ENCODE measurements at regions not wholly inside any gene's neighbourhood (a gene's known extent, or its start where the extent isn't known, plus 50 kb on each side); places are given as distances from the start of the nearest gene placed in this dataset.

DNA sequence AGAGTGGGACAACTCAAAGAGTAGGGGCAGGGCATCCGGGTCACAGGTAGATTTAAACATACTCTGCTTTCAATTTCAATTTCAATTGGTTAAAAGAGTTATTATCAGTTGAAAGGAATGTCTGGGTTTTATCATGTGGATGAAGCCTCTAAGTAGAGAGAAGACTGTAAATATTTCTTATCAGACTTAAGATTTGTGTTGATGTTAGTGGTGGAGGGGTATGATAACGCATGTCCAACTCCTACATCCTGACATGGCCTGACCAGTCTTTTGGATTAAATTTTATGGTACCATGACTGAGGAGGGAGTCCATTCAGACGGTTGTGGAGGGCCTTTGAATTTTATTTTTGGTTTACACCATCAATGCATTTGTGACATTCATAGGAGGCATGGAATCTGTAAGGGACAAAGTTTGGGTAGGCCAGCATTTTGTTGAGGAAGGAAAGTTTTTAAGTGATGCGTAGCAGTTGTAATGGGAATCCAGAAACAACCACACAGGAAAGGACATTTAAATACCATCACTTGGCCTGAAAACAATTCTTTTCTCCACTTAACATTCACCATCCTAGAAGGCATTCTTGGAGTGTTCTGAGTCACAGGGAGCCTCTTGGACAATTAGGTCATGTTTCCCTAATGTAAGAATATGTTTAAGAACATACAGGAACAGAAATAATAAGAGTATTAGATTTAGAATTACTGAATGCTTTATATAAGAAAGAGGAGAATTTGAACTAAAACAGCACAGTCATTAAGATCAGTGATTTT, 371.9 kb downstream of the ATP23 start:
- Histone ChIP-seq H3K27ac (no peak overlapping the region), H3K4me1 (no peaks in the 10 kb centered on the region), H3K9me3 (no peaks in the 10 kb centered on the region), H3K36me3 (no peaks in the 10 kb centered on the region), H3K4me3 (no peak overlapping the region), H3K27me3 (ENCODE audit: low read depth) (no peaks in the 10 kb centered on the region)
- DNase-seq (no peak), ATAC-seq (no peak)
- TF ChIP-seq, protein P1, sequence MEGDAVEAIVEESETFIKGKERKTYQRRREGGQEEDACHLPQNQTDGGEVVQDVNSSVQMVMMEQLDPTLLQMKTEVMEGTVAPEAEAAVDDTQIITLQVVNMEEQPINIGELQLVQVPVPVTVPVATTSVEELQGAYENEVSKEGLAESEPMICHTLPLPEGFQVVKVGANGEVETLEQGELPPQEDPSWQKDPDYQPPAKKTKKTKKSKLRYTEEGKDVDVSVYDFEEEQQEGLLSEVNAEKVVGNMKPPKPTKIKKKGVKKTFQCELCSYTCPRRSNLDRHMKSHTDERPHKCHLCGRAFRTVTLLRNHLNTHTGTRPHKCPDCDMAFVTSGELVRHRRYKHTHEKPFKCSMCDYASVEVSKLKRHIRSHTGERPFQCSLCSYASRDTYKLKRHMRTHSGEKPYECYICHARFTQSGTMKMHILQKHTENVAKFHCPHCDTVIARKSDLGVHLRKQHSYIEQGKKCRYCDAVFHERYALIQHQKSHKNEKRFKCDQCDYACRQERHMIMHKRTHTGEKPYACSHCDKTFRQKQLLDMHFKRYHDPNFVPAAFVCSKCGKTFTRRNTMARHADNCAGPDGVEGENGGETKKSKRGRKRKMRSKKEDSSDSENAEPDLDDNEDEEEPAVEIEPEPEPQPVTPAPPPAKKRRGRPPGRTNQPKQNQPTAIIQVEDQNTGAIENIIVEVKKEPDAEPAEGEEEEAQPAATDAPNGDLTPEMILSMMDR (IDR thresholded peaks at IDR 0.05) = no peak
- intact Hi-C loops (cut with DNase I) = no loop called here

GRCh38 chr12:58314610-58315009, 373.2 kb downstream of the ATP23 start:
- intact Hi-C loops (cut with DNase I) = no loop called here
- Histone ChIP-seq H3K4me3 (no peak overlapping the region), H3K27me3 (ENCODE audit: low read depth) (no peaks in the 10 kb centered on the region), H3K4me1 (no peaks in the 10 kb centered on the region), H3K36me3 (no peaks in the 10 kb centered on the region), H3K9me3 (no peaks in the 10 kb centered on the region), H3K27ac (no peak overlapping the region)
- no peak for DNase-seq
- ATAC-seq = no peak
- TF ChIP-seq, protein P1 (IDR thresholded peaks at IDR 0.05) = no peak

GRCh38 chr12:58316926-58317325, 375.6 kb downstream of the ATP23 start:
- no peak overlapping the region for H3K27ac ChIP-seq
- intact Hi-C loops (cut with DNase I) = no loop called here
- H3K36me3 ChIP-seq = no peaks in the 10 kb centered on the region
- no peak overlapping the region for H3K4me3 ChIP-seq
- ATAC-seq (no peak), DNase-seq (no peak)
- H3K27me3 ChIP-seq (ENCODE audit: low read depth) = no peaks in the 10 kb centered on the region
- no peaks in the 10 kb centered on the region for H3K9me3 ChIP-seq
- TF ChIP-seq, protein P1 (IDR thresholded peaks at IDR 0.05) = no peak
- H3K4me1 ChIP-seq = no peaks in the 10 kb centered on the region

DNA sequence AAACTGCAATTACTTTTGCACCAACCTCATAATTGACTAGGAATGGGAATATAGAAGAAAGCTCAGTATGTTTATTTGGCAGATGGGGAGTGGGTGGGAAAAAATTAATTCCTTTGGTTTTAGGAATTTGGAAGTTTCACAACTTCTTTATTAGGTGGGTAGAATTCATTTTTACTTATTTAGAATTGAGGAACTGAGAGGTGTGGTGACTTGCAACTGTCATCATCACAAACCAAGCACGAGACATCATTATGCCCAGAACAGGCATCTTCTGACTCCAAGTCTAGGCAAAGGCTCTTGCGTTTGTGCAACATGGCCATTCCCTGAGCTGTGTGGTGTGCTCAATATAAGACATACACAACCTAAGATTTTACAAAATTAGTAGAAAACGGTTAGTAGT, 380.0 kb downstream of the ATP23 start:
- DNase-seq = no peak
- Histone ChIP-seq H3K27ac (no peak overlapping the region), H3K36me3 (no peaks in the 10 kb centered on the region), H3K27me3 (ENCODE audit: low read depth) (no peaks in the 10 kb centered on the region), H3K4me3 (no peak overlapping the region), H3K4me1 (no peaks in the 10 kb centered on the region), H3K9me3 (no peaks in the 10 kb centered on the region)
- ATAC-seq = no peak
- intact Hi-C loops (cut with DNase I) = no loop called here
- TF ChIP-seq, protein P1 (IDR thresholded peaks at IDR 0.05) = no peak

DNA sequence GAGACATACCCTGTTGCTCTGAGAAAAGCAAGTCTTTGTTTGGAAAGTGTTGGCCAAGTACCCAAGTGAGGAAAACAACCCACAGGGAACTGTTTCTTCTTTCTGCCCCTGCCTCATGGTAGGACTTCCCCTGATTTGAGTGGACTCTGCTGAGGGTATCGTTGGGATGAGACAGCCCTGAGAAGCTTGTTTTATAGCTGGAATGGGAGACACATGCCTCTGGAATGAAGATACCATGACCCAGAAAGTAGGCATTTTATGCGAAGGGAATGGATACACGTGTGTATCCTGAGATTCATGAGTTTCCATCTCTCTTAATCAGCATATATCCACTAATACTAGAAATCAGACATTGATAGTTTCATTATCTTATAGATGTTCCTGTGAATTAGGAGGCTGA, 382.3 kb downstream of the ATP23 start:
- H3K4me3 ChIP-seq = no peak overlapping the region
- intact Hi-C loops (cut with DNase I) = no loop called here
- H3K36me3 ChIP-seq = no peaks in the 10 kb centered on the region
- no peaks in the 10 kb centered on the region for H3K27me3 ChIP-seq (ENCODE audit: low read depth)
- no peaks in the 10 kb centered on the region for H3K9me3 ChIP-seq
- H3K27ac ChIP-seq = no peak overlapping the region
- no peaks in the 10 kb centered on the region for H3K4me1 ChIP-seq
- TF ChIP-seq, protein P1 (IDR thresholded peaks at IDR 0.05) = no peak
- DNase-seq (no peak), ATAC-seq (no peak)
